Right atrium auricular region (tissue), 2 donors: ENCODE measurements at regions not wholly inside any gene's neighbourhood (a gene's known extent, or its start where the extent isn't known, plus 50 kb on each side); places are given as distances from the start of the nearest gene placed in this dataset.

Experiments used
- DNase-seq: peaks from one replicate; pipeline ENCODE4 v3.0.0-alpha.2; 2019; ENCODE audit warnings: low spot score
- H3K27ac ChIP-seq, 2 donors: fragments of 200-600 bp; sonication (generic); 1 replicate in 1 of 2; 2 replicates in 1 of 2; pipeline ENCODE4 v1.5.1; 2016 to 2019
- H3K27me3 ChIP-seq, 2 donors: fragments of 200-600 bp; sonication (generic); one replicate each; pipeline versions ENCODE4 v1.5.1 to v1.6.0; 2017 to 2019
- H3K36me3 ChIP-seq: fragments of 200-600 bp; sonication (generic); one replicate; pipeline ENCODE4 v1.5.1; 2016
- H3K4me1 ChIP-seq, 2 donors: fragments of 200-600 bp; sonication (generic); one replicate each; pipeline versions ENCODE4 v1.5.1 to v1.6.0; 2017 to 2019
- H3K4me3 ChIP-seq, 2 donors: fragments of 200-600 bp; sonication (generic); 1 replicate in 1 of 2; 2 replicates in 1 of 2; pipeline ENCODE4 v1.5.1; 2017 to 2019; ENCODE audit warnings: mild to moderate bottlenecking in 1 of 2, moderate library complexity in 1 of 2
- H3K9me3 ChIP-seq, 2 donors: fragments of 200-600 bp; sonication (generic); one replicate each; pipeline ENCODE4 v1.5.1; 2019
- TF ChIP-seq, protein P1 (sequence below), 2 donors: fragments of 200-600 bp; sonication (generic); IDR thresholded peaks; one replicate each; pipeline ENCODE4 v1.5.1; 2019; ENCODE audit warnings: antibody characterized with exemption in 2 of 2

DNA sequence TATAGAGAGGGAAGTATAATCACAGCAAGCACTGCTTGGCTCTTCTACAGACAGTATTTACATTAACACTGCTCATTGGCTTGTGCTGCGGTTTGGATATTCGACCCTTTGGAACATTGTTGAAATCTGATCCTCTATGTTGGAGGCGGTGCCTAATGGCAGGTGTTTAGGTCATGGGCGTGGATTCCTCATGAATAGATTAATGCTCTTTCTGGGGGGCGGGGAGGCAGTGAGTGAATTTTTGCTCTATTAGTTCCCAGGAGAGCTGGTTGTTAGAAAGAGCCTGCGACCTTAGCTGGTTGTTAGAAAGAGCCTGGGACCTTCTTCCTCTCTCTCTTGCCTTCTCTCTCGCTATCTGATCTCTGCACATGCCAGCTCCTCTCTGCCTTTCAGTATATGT lies 77.3 kb upstream of the SVIL start:
- no peak for DNase-seq
- Histone ChIP-seq H3K27ac (no peak overlapping the region), H3K4me1 (peaks cover 0 to 6% of the 10 kb centered on the region in 2 donors), H3K27me3 (no peaks in the 10 kb centered on the region), H3K36me3 (no peaks in the 10 kb centered on the region), H3K4me3 (no peak overlapping the region), H3K9me3 (no peaks in the 10 kb centered on the region)
- TF ChIP-seq, protein P1, sequence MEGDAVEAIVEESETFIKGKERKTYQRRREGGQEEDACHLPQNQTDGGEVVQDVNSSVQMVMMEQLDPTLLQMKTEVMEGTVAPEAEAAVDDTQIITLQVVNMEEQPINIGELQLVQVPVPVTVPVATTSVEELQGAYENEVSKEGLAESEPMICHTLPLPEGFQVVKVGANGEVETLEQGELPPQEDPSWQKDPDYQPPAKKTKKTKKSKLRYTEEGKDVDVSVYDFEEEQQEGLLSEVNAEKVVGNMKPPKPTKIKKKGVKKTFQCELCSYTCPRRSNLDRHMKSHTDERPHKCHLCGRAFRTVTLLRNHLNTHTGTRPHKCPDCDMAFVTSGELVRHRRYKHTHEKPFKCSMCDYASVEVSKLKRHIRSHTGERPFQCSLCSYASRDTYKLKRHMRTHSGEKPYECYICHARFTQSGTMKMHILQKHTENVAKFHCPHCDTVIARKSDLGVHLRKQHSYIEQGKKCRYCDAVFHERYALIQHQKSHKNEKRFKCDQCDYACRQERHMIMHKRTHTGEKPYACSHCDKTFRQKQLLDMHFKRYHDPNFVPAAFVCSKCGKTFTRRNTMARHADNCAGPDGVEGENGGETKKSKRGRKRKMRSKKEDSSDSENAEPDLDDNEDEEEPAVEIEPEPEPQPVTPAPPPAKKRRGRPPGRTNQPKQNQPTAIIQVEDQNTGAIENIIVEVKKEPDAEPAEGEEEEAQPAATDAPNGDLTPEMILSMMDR (IDR thresholded peaks at IDR 0.05): no peak

DNA sequence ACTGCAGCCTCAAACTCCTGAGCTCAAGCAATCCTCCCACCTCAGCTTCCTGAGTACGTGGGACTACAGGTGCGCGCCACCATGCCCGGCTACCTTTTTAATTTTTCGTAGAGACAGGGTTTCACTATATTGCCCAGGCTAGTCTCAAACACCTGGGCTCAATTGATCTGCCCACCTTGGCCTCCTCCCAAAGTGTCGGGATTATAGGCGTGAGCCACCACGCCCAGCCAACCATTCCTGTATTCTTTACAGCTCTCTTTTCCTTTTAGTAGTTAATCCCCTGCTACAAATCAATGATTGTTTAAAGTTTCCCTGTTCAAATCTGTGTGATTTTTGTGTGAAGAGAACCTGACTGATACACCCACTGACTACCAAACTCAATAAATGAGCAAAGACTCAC lies 75.4 kb upstream of the SVIL start:
- no peak for DNase-seq
- H3K27ac ChIP-seq: no peak overlapping the region
- no peaks in the 10 kb centered on the region for H3K9me3 ChIP-seq
- H3K36me3 ChIP-seq: no peaks in the 10 kb centered on the region
- no peak overlapping the region for H3K4me3 ChIP-seq
- no peaks in the 10 kb centered on the region for H3K27me3 ChIP-seq
- no peaks in the 10 kb centered on the region for H3K4me1 ChIP-seq
- TF ChIP-seq, protein P1 (IDR thresholded peaks at IDR 0.05): no peak

DNA sequence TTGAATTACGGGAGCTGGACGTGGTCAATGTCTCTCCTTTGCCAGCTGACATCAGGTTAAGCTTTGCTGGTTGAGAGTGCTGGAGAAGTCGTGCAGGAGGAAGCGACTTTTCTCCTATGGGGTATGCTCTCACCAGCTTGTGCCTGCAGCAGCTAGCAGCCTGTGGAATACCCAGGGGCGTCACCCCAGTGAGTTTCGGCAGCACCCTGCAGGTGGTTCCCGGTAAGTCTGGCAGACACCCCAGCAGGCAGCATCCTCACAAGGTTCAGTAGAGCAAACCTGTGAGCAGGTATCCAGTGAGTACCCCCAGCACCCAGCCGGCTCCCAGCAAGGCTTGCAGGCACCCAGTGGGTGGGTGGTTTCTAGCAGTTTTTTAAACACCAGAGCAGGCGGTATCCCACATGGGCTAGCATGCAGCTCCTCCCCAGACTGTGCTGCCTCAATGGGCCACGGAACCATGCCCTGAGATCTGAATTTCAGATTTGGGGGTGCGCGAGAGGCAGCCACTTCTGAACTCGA lies 74.8 kb upstream of the SVIL start:
- H3K4me3 ChIP-seq: no peak overlapping the region
- H3K27me3 ChIP-seq: no peaks in the 10 kb centered on the region
- H3K36me3 ChIP-seq: no peaks in the 10 kb centered on the region
- no peak overlapping the region for H3K27ac ChIP-seq
- DNase-seq: no peak
- TF ChIP-seq, protein P1 (IDR thresholded peaks at IDR 0.05): no peak
- H3K9me3 ChIP-seq: no peaks in the 10 kb centered on the region
- H3K4me1 ChIP-seq: no peaks in the 10 kb centered on the region

DNA sequence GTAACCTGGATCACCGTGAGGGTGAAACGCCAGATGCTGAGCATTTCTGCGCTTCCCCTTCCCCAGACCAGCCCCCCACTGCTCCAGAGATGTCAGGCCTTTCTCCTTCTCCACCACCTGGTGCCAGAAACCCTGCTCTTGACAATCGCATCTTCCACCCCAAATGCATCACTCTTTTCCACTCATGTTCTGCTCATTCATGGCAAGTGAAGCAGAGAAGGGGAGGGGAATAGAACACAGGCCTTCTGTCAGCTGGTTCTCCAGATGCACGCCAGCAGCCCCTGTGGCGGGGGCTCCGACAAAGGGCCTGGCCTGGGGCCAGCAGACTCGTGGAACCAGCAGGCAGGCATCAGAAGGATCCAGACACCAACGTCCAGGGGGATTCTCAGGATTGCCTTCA lies 68.5 kb upstream of the SVIL start:
- Histone ChIP-seq H3K4me1 (peaks cover 0 to 15% of the 10 kb centered on the region in 2 donors), H3K9me3 (no peaks in the 10 kb centered on the region), H3K27me3 (no peaks in the 10 kb centered on the region), H3K36me3 (no peaks in the 10 kb centered on the region), H3K27ac (no peak overlapping the region), H3K4me3 (no peak overlapping the region)
- TF ChIP-seq, protein P1 (IDR thresholded peaks at IDR 0.05): no peak
- DNase-seq: no peak

DNA sequence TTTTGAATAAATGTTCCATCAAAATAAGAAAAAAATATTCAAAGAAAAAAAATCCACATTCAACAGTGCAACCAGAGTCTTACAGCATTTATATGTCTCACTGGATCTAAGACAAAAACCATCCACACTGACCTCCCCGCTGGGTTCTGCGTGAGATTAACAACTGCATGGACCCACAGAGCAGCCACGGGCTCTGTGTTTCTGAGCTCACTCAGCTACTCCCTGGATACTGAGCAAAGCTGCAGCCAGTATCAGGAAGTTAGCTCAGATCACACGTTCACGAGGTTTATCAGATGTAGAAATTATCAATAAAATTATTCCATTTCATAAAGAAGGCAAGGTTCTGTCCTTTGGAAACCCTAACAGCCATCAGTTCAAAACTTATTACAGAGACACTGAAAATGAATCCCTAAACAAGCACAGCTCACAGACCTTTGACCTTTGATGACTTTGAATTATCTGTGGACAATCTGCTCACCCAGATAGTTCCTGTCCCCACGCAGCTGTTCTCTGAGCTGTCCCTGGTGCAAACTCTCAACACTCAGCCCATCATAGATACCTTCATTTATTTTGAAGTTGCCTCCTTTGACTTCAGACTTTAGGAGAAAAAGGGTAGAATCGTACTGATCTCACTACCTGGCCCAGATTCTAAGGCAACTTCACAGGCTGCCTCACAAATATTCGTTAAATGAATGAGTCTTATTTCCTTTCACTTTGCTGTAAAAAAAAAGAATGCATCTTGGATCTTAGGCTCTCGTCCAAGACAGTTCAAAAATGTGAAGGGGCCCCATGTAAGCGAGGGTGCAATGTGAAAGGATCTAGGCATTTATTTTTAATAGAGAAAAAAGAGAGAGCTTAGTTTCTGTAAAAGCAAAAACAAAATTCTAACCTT lies 67.7 kb upstream of the SVIL start:
- H3K4me3 ChIP-seq: no peak overlapping the region
- peaks cover 0 to 15% of the 10 kb centered on the region in 2 donors for H3K4me1 ChIP-seq
- H3K27me3 ChIP-seq: no peaks in the 10 kb centered on the region
- DNase-seq: no peak
- H3K27ac ChIP-seq: peak overlapping the region in 1 of 2 donors; percentile 6
- no peaks in the 10 kb centered on the region for H3K9me3 ChIP-seq
- H3K36me3 ChIP-seq: no peaks in the 10 kb centered on the region
- TF ChIP-seq, protein P1 (IDR thresholded peaks at IDR 0.05): no peak
